GM18870 (cell line): ENCODE measurements at regions not wholly inside any gene's neighbourhood (a gene's known extent, or its start where the extent isn't known, plus 50 kb on each side); places are given as distances from the start of the nearest gene placed in this dataset.
"Not testable (repeated sequence)": the region's sequence is repeated elsewhere in the genome, so short reads cannot be mapped to it uniquely, and the experiment has no call there.

Experiments
- ATAC-seq: cut with Tn5 transposase; IDR thresholded peaks from one replicate; pipeline ENCODE4 v1.9.1; 2021; ENCODE audit warnings: moderate library complexity; ENCODE audit not compliant: unreplicated experiment

- not testable (repeated sequence) for ATAC-seq
Observed at GRCh38 chr14:37784827-37785223, 189.4 kb downstream of the TTC6 start.

- ATAC-seq: not testable (repeated sequence)
Observed at GRCh38 chr14:37785298-37785697, 189.9 kb downstream of the TTC6 start.

DNA sequence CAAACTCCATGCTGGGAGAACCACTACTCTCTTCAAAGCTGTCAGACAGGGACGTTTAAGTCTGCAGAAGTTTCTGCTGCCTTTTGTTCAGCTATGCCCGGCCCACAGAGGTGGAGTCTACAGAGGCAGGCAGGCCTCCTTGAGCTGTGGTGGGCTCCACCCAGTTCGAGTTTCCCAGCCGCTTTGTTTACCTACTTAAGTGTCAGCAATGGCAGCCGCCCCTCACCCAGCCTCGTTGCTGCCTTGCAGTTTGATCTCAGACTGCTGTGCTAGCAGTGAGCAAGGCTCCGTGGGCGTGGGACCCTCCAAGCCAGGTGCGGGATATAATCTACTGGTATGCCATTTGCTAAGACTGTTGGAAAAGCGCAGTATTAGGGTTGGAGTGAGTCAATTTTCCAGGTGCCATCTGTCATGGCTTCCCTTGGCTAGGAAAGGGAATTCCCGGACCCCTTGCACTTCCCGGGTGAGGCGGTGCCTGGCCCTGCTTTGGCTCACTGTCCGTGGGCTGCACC lies 190.7 kb downstream of the TTC6 start:
- not testable (repeated sequence) for ATAC-seq

DNA sequence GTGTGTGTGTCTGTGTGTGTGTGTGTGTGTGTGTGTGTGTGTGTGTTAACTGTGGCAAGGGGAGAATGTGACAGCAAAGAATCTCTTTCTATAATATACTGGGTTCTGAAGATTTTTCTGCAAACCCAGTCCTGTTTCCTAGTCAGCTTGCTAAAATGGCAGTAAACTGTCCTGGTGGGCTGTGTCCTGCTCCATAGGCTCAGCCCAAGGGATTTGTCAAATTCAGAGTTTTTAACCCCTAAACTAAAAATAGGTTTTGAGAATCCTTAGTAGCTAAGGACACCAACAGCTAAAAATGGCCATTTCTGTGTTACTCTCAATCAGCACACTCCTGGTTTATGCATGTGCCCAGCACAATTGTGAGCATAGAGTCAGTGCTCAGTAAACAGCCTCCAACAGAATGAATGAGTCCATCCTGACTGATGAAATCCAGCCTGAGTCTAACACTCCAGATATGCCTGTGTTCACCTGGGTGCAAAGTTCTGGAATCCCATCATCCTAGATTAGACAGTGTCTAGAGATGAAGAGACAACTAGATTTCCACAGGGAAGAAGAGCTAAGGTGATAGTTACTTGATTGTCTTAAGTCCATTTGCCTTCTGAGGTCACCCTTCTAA lies 192.6 kb downstream of the TTC6 start:
- no peak for ATAC-seq

GRCh38 chr14:37791384-37792036 lies 196.1 kb downstream of the TTC6 start:
- no peak for ATAC-seq

DNA sequence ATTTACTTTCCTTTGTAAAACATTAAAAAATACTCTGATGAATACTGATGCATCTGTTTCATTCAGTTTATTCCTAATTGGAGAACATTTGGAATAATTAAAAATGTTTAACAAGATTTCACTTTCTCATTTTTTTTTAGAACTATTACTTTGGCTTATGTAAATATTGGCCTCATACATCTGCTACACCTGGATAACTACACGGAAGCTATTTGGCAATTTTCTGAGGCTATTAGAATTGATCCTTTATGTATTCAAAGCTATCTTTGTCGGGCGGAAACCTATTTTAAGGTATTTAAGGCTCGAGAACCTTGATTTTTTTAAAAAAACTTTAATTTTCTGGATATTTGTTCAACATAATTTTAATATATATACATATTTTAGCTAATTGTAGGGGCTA lies 196.7 kb downstream of the TTC6 start:
- no peak for ATAC-seq

DNA sequence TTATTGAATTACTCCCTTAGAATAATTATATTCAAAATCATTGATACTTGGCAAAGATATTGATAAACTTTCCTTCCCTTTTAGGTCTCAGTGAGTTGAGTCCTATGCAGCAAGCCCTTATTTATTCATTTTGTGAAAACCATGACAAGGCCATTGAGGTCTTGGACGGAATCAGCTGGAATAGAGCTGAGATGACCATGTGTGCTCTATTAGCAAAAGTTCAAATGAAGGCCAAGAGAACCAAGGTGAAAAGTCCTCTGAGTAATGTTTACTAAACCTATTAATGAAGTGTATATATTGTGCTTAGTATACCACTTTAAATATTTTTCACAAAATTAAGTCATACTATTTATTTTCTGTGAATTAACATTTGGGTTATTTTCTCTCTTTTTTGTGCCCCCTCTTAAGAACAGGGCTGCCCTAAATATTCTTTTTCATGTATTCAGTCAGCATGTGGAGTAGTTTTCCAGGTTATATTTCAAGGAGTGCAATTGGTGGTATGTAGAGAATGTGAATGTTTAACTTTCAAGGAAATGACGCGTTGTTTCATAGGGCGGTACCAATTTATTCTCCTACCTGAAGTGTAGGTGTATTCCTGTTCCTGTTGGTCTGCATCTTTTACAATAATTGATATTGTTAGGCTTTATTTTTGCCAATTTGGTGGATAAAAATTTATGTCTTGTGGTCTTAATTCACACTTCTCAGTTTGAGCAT lies 201.4 kb downstream of the TTC6 start:
- no peak for ATAC-seq

DNA sequence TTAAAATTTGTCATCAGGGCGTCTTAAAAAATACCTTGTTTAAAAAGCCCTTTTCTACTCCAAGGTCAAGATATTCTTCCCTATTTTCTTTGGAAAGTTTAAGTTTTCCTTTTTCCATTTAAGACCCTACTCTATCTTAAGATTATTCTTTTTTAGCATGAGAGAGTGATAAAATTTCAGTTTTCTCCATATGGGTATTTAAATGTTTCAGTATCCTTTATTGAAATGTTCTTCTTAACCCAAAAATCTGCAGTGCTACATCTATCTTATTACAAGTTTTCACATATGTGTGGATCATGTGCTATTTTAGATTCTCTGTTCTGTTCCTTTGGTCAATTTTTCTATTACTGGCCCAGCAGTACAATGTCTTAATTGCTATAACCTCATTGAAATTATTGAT lies 202.2 kb downstream of the TTC6 start:
- no peak for ATAC-seq

GRCh38 chr14:37807722-37808121 lies 212.3 kb downstream of the TTC6 start:
- no peak for ATAC-seq

GRCh38 chr14:37810094-37810801 lies 214.8 kb downstream of the TTC6 start:
- no peak for ATAC-seq

DNA sequence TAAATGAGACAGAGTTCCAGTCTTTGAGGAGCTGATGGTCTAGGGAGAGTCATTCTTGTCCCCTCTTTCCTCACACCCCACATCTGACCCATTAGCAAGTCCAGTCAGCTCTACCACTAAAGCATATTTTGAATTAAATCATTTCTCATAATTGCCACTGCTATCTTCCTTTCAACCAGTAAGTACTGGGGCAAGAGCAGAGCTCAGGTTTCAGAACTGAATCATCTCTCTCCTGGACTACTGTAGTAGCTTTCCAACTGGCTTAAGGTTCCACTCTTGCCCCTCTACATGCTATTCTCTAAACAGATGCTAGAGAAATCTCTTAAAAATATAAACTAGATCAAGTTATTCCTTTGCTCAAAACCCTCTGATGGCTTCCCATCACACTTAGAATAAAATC lies 218.3 kb downstream of the TTC6 start:
- ATAC-seq: no peak

- no peak for ATAC-seq
Observed at GRCh38 chr14:37816135-37816534, 220.7 kb downstream of the TTC6 start.

DNA sequence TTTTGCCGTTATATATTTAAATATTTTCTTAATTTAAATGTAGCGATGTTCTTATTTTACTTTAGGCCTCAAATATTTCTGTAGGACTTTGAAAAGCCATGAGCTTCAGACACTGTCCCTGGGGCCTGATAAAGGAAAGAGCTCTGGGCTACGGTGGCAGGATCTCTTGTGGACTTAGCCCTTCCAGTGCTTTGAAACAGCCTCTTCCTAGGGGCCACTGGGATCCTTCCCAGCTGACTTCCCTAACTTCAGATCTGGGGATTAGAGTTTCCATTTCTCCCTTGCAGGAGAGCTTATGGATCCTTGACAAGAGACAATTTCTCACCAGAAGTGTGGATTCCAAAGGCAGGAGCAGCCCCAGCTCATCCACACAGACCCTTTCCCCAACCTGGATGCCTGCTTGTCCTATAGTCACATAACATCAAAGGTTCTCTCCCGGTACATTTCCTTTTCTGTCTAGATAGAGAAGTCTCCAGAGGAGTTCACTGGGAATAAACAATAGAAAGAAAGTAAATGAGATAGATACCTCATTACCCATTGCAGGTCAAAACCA lies 221.4 kb downstream of the TTC6 start:
- no peak for ATAC-seq

GRCh38 chr14:37819155-37820015 lies 224.0 kb downstream of the TTC6 start:
- ATAC-seq: no peak

- not testable (repeated sequence) for ATAC-seq
Observed at GRCh38 chr14:37820810-37821209, 225.4 kb downstream of the TTC6 start.

DNA sequence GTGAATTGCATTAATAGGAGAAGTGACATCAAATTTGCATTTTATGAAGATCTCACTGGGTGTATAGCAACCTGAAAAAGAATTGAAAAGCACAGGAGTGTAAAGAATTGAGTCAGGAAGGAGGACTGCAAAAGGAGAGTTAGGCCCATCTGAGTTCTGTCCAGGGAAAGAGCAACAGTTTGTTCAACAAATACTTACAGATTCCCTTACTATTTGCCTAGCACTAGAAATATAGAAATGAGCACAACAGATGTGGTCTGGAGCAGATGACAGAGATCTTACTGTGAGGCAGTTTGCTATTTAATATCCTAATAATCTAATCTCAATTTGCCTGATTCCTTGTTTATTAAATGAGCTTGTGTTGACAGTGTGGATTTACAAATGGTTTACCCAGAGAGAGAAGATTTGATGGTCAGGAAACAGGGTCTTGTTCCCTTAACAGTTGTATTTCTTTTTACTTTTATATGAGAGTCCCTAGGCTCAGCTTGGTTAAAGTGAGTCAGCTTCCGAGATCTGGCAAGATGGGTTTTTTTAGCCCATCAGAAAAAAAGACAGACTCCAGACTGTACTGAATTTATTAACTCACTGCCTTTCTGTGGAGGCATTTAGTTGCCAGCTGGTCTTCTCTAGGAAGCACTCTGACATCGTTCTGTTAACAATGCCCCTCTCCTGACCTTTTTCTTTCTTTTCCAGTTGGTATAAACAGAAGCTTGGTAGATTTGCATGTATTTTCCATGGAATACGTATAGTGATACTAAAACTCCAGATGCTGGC lies 229.7 kb downstream of the TTC6 start:
- ATAC-seq: no peak

DNA sequence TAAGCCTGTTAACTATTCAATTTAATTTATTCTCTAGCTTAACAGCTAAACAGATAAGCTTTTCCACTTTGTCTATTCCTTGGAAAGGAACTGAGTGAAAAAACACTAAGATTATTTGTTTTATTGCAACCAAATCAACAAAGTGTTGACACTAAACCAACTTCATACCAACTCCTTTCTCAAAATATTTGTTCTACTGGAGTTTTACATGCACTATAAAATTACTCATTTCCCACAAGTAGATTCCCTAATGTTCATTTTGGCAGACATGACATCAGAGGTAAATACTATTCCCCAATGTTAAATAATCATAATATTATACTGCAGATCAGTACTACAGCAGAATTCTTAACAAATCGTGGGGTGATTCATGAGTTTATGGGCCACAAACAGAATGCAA lies 231.4 kb downstream of the TTC6 start:
- ATAC-seq: no peak

DNA sequence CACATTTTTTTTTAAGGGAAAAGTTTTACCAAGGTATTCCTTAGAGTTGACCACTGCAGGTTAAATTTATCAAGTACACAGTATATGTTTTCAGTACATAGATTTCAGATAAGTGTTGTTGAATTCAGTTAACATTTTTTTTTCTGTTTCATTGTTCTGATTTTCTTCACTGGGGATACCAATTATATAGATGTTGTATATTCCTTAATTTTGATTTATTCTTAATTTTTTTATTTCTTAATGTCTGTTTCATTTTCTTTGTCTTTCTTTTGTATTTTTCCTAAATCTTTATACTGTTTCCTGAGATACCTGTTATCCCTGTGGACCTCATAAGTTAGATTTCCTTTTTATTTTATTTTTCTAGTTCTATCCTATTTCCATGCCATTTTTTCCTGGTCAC lies 234.8 kb downstream of the TTC6 start:
- no peak for ATAC-seq

DNA sequence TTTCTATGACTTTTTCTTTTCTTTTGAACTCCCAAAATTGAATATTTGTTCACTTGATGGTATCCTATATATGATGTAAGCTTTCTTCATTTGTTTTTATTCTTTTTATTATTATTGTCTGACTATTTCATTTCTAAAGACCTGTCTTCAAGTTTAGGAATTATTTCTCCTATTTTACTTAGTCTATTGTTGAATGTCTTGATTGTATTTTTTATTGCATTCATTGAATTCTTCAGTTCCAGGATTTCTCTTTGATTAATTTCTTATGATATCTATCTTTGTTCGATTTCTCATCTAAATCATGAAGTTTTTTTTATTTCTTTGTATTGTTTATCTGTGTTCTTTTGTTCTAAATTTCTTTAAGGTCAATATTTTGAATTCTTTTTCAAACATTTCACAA lies 238.8 kb downstream of the TTC6 start:
- no peak for ATAC-seq
